Gastrocnemius medialis (tissue), 4 donors: ENCODE measurements at regions not wholly inside any gene's neighbourhood (a gene's known extent, or its start where the extent isn't known, plus 50 kb on each side); places are given as distances from the start of the nearest gene placed in this dataset.

Experiments used
- POLR2A ChIP-seq, 2 donors: fragments of 450-650 bp; IDR thresholded peaks; one replicate each; pipeline ENCODE4 v1.6.1; 2017; ENCODE audit warnings: antibody characterized with exemption in 2 of 2, mild to moderate bottlenecking in 2 of 2, moderate library complexity in 2 of 2
- TF ChIP-seq, protein P1 (sequence below), 5 experiments: fragments of 450-650 bp in 3 of 5; fragments of 200-600 bp in 2 of 5; sonication (generic) in 2 of 5; IDR thresholded peaks in 4 of 5; conservative IDR thresholded peaks in 1 of 5; 1 replicate in 4 of 5; 2 replicates in 1 of 5; pipeline ENCODE4 v1.5.1; 2016 to 2019; ENCODE audit warnings: antibody characterized with exemption in 5 of 5, mild to moderate bottlenecking in 3 of 5, moderate library complexity in 3 of 5

DNA sequence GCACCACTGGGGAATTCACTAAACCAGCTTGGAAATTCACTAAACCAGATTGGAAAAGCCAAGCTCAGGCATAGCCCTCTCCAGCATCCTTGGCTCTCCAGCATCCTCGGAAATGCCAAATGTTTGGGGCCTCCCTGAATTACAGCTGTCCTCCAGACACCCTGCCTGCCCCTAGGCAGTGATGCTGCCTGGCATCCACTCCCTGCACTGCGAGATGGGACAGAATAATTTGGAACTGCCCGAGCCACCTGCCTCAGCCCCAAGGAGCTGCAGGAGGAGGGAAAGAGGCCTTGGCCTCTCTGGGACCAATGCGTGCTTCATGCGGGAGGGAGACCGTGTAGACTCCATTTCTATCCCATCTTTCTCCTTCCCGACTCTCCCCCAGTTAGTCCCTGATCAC is 64.3 kb downstream of the INSIG1 start:
- TF ChIP-seq POLR2A (IDR thresholded peaks at IDR 0.05): no peak
- TF ChIP-seq, protein P1, sequence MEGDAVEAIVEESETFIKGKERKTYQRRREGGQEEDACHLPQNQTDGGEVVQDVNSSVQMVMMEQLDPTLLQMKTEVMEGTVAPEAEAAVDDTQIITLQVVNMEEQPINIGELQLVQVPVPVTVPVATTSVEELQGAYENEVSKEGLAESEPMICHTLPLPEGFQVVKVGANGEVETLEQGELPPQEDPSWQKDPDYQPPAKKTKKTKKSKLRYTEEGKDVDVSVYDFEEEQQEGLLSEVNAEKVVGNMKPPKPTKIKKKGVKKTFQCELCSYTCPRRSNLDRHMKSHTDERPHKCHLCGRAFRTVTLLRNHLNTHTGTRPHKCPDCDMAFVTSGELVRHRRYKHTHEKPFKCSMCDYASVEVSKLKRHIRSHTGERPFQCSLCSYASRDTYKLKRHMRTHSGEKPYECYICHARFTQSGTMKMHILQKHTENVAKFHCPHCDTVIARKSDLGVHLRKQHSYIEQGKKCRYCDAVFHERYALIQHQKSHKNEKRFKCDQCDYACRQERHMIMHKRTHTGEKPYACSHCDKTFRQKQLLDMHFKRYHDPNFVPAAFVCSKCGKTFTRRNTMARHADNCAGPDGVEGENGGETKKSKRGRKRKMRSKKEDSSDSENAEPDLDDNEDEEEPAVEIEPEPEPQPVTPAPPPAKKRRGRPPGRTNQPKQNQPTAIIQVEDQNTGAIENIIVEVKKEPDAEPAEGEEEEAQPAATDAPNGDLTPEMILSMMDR (IDR thresholded peaks at IDR 0.05 in 4 of 5, conservative IDR thresholded peaks at IDR 0.05 in 1 of 5): no peak
